Activated naive CD4-positive, alpha-beta T cell treated with anti-CD3 and anti-CD28 coated beads, Interleukin-2, amount 50 U/mL, for 72 hours (primary cell): ENCODE measurements at regions not wholly inside any gene's neighbourhood (a gene's known extent, or its start where the extent isn't known, plus 50 kb on each side); places are given as distances from the start of the nearest gene placed in this dataset.
"Not testable (repeated sequence)": the region's sequence is repeated elsewhere in the genome, so short reads cannot be mapped to it uniquely, and the experiment has no call there.

Experiments used
- ATAC-seq, 2 donors: fragments of 150-1000 bp; cut with Tn5 transposase; 2 replicates each; pipeline ENCODE4 v1.10.0; 2021; ENCODE audit warnings: mild to moderate bottlenecking in 2 of 2, moderate library complexity in 2 of 2
- DNase-seq, 2 donors: peaks; one replicate each; pipeline ENCODE4 v3.0.0; 2021 to 2022; ENCODE audit warnings: low spot score in 2 of 2
- H3K27ac Mint-ChIP-seq, 2 donors: one replicate each; pipeline ENCODE4 v1.8.0; 2022; ENCODE audit warnings: mild to moderate bottlenecking in 2 of 2, mixed read lengths in 2 of 2
- H3K36me3 Mint-ChIP-seq, 2 donors: one replicate each; pipeline ENCODE4 v1.8.0; 2022; ENCODE audit warnings: mixed read lengths in 2 of 2
- H3K9me3 Mint-ChIP-seq, 2 donors: one replicate each; pipeline ENCODE4 v1.8.0; 2022; ENCODE audit warnings: mixed read lengths in 2 of 2

DNA sequence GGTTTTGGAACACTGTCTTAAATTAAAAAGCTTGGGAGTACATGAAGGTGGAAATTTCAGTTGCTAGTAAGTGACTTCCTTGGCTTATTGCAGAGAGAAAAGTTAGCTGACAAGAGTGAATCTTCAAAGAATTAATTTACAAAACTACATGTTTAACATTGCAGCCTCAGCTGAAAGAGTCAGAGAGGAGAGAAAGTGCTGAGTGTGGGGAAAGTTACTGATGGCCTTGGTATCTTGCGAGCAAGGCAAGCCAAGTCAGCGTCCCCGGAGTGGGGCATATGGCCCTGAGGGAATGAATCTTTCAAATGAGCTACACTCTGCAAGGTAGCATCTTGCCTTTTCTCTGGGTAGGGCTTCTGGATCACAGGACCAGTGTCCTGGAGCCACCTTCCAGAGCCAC is 131.3 kb downstream of the LPIN1 start:
- Mint-ChIP-seq H3K36me3 (peaks cover 0 to 5% of the 10 kb centered on the region in 2 donors), H3K27ac (peak overlapping the region in 1 of 2 donors; percentile 20), H3K9me3 (peaks cover 0 to 4% of the 10 kb centered on the region in 2 donors)
- ATAC-seq: no peak
- no peak for DNase-seq

DNA sequence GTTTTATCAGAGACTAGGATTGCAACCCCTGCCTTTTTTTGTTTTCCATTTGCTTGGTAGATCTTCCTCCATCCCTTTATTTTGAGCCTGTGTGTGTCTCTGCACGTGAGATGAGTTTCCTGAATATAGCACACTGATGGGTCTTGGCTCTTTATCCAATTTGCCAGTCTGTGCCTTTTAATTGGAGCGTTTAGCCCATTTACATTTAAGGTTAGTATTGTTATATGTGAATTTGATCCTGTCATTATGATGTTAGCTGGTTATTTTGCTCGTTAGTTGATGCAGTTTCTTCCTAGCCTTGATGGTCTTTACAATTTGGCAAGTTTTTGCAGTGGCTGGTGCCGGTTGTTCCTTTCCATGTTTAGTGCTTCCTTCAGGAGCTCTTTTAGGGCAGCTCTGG is 138.8 kb downstream of the LPIN1 start:
- ATAC-seq, H3K27ac Mint-ChIP-seq, DNase-seq: not testable (repeated sequence)
- peaks cover 10 to 13% of the 10 kb centered on the region in 2 donors for H3K36me3 Mint-ChIP-seq
- H3K9me3 Mint-ChIP-seq: peaks cover 10 to 22% of the 10 kb centered on the region in 2 donors

DNA sequence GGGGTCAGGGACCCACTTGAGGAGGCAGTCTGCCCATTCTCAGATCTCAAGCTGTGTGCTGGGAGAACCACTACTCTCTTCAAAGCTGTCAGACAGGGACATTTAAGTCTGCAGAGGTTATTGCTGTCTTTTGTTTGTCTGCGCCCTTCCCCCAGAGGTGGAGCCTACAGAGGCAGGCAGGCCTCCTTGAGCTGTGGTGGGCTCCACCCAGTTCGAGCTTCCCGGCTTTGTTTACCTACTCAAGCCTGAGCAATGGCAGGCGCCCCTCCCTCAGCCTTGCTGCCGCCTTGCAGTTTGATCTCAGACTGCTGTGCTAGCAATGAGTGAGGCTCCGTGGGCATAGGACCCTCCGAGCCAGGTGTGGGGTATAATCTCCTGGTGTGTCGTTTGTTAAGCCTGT is 140.5 kb downstream of the LPIN1 start:
- Mint-ChIP-seq H3K9me3 (peaks cover 17 to 33% of the 10 kb centered on the region in 2 donors), H3K36me3 (peaks cover 18 to 21% of the 10 kb centered on the region in 2 donors)
- DNase-seq, H3K27ac Mint-ChIP-seq, ATAC-seq: not testable (repeated sequence)

DNA sequence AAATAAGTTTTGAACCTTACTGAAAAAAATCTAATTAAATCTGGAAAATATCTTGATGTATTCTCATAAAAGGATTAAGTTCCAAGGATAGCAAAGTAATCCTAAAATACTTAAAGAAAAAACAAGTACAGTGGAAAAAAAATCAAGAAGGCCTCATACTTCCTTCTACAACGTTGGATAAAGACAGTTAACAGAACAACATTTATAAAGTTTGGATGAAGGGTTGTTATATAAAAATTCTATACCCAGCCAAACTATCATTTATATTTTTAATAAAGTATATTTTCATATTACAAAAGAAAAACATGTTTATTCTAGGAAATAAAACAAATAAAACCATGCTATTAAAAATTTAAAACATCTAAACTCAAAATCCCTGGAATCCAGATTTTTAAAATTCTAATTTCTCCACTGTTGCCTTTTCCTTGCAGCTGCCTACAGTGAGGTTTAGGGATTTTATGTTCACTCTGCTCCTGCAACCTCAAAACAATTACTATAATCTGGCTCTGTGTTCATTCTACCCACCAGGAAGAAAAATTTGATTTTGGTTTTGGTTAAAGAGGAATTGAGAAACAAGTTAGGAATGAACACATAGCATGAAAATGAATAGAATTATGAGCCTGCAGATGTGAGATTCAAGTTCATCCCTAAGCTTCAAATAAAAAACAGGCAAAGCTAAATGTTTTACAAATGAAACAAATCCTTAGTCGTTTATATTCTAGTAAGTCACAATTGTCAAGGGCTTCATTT is 142.8 kb downstream of the LPIN1 start:
- no peak overlapping the region for H3K27ac Mint-ChIP-seq
- peaks cover 27 to 38% of the 10 kb centered on the region in 2 donors for H3K36me3 Mint-ChIP-seq
- peaks cover 28 to 55% of the 10 kb centered on the region in 2 donors for H3K9me3 Mint-ChIP-seq
- DNase-seq: no peak
- no peak for ATAC-seq

DNA sequence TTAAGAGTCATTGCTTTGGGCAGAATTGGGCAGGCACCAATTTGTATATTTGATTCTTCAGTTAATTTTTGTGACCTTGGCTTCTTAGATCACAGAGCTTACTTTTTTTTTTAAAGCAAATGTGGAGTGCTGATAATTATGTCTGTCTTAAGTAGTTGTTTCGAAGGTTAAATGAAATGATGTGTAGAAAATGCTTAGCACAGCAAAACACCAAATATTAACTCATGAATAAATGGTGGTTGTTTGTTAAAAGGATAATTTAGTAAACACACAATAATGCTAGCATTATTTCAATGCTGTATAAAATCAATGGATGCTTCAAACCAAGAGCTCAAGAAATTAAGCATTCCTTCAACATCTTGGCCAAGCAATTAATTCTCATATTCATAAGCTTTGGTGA is 143.4 kb downstream of the LPIN1 start:
- no peak for DNase-seq
- Mint-ChIP-seq H3K27ac (no peak overlapping the region), H3K36me3 (peaks cover 33 to 40% of the 10 kb centered on the region in 2 donors), H3K9me3 (peaks cover 31 to 61% of the 10 kb centered on the region in 2 donors)
- ATAC-seq: no peak

DNA sequence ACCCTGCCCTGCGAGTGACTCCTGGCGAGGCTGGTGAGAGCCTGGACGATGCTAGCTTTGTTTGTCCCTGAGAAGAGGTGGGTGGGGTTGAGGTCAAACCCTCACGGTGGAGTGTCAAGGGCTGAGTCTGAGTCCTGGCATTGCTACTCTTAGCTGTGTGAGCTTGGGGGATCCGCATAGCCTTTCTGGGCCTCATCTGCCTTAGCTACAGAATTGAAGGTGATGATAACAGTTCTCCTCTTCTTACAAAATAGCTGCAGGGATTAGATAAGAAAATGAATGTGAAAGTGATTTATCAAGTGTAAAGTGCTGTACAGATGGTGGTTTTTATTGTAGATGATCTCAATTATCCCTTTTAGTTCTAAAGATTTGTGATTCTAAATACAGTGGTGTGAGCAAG is 144.6 kb downstream of the LPIN1 start:
- Mint-ChIP-seq H3K27ac (no peak overlapping the region), H3K36me3 (peaks cover 37 to 44% of the 10 kb centered on the region in 2 donors), H3K9me3 (peaks cover 35 to 59% of the 10 kb centered on the region in 2 donors)
- ATAC-seq (no peak), DNase-seq (no peak)

DNA sequence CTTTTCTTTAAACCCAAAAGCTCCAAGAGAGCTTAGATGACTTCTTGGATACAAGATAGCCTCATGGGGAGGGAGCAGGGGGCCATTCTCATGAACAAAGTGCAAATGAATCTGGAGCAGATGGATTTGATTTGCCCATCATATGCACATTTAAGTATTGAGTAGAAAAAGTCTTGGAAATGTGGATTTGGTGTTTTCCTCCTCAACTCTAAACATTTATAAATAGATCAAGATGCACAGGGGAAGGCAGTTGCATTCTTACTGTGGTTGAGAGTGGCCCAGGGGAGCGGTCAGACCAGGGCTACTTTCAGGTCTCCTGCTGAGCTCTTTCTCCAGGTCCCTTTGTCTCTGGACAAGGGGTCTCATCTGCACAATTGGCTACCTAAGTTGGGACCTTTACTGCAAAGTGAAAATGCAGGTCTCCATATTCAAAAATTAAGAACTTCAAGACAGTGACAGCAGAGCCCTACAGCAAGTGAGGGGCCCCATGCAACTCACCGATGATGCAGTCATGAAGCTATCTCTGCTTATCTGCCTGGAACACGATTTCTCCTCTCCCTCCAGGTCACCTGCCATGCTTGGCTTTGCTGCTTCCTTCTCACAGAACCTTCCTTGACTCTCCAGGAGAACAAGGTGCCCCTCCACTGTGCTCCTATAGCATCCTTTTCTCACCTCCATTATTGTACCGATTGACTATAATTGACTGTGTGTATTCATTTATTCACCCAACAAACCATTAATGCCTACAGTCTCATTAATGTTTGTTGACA is 145.4 kb downstream of the LPIN1 start:
- H3K9me3 Mint-ChIP-seq: peaks cover 35 to 54% of the 10 kb centered on the region in 2 donors
- no peak for ATAC-seq
- DNase-seq: no peak

DNA sequence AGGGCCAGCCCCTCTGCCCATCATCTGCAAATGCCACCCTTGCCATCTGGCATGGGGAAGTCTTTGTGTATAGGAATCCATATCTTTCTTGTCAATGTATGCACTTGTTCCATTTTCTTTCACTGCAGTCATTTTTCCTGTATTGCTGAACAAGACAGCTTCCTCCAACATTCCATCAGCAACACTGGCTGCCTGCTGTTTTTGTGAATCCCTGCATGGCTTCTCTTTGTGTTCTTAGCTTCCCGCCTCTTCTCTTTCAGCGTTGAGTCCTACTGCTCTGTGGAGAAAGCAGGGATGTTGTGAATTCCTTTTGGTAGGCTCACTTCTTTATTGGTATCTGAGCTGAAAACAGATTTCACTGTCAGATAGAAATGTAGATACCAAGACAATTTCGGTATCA is 150.0 kb downstream of the LPIN1 start:
- peaks cover 19 to 31% of the 10 kb centered on the region in 2 donors for H3K36me3 Mint-ChIP-seq
- no peak overlapping the region for H3K27ac Mint-ChIP-seq
- DNase-seq (no peak), ATAC-seq (no peak)
- H3K9me3 Mint-ChIP-seq: peaks cover 23 to 33% of the 10 kb centered on the region in 2 donors

More for the DNA sequence above, 145.4 kb downstream of the LPIN1 start:
- Mint-ChIP-seq H3K36me3 (peaks cover 37 to 44% of the 10 kb centered on the region in 2 donors), H3K27ac (no peak overlapping the region)

DNA sequence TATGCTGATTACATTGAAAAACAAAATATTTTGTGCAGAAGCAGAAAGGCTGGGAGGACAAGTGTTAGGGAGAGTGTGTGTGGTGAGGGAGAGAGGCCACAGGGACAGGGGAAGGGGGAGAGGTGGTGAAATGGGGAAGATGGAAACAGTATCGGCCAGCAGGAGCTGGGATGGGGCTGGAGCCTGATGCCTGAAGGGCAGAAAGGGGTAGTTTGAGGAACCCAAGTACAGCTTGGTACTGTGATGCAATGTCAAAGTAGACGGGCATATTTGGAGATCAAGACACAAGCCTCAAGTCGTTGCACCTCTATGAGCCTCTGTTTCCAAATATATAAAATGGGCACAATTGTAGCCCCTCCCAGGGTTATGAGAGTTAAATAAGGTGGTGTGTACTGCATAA is 152.1 kb downstream of the LPIN1 start:
- Mint-ChIP-seq H3K9me3 (peaks cover 12 to 24% of the 10 kb centered on the region in 2 donors), H3K27ac (no peak overlapping the region), H3K36me3 (peaks cover 12 to 15% of the 10 kb centered on the region in 2 donors)
- DNase-seq: no peak
- no peak for ATAC-seq

DNA sequence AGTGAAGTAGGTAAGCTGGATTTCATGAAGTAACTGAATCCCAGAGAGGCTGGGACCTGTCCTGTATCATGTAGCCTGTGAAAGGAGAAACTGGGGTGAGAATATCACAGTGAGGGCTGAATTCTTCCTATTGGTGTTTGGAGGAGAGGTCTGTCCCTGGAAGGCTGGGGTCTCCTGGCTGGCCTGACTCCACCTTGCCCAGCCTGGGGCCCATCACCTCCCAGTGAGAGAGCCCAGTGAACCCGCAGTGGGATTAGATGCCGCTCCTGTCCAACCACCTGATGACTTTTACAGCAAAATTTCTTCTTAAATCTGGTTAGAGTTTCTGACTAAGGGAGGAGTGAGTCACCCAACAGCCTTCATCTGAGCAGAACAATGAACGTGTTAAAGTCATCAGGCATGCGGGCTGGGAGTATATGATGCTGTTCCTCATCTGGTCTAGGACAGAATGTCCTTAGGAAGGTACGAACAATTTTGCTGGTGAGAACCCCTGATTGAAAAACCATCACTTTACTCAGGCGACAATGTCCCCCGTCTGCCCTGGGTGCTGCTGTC is 152.9 kb downstream of the LPIN1 start:
- no peak for DNase-seq
- Mint-ChIP-seq H3K27ac (no peak overlapping the region), H3K9me3 (peaks cover 8 to 16% of the 10 kb centered on the region in 2 donors), H3K36me3 (peaks cover 9% of the 10 kb centered on the region in 2 donors)
- ATAC-seq: no peak

DNA sequence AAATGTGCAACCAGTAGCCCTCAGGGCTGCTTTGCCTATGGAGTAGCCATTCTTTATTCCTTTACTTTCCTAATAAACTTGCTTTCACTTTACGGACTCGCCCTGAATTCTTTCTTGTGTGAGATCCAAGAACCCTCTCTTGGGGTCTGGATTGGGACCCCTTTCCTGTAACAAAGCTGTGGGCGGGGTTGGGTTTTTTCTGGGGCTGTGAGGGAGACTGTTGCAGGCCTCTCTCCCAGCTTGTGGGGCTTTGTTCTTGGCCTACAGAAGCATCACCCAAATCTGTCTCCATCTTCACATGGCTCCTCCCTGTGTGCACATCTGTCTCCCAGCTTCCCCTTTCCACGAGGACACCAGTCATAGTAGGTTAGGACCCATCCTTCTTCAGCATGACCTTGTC is 154.5 kb downstream of the LPIN1 start:
- H3K27ac Mint-ChIP-seq, ATAC-seq, DNase-seq, H3K36me3 Mint-ChIP-seq, H3K9me3 Mint-ChIP-seq: not testable (repeated sequence)

DNA sequence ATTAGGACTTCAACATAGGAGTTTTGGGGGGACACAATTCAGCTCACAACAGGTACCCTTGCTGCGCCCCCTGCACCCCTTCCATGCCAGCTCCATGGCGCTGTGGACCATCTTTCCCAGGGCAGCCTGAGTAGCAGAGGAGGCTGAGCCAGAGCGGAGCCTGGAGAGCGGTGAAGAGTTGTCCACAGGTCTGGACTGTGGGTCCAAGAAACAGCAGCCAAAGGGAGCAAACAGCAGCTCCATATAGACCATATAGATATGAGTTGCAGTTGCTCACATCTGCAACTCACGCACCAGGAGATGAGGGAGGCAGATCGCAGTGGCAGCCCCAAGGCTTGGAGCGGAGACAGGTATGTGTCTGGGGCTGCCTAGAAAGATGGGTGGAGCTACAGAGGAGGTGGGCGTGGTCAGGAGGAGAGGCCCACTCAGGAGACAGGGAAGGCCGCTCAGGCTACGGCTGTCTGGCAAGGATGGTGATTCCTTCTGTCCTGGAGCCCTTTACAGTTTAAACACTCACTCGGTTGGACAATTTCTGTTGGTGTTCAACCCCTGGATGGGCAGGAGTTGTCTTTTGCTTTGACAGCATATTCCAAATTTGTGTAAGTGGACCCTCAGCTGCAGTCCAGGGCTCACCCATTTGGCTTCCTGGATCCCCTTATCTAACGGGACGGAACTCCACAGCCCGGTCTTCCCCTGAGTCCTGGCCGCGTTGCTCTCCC is 155.1 kb downstream of the LPIN1 start:
- ATAC-seq: no peak
- Mint-ChIP-seq H3K27ac (no peak overlapping the region), H3K36me3 (no peaks in the 10 kb centered on the region), H3K9me3 (peaks cover 0 to 8% of the 10 kb centered on the region in 2 donors)
- DNase-seq: no peak

DNA sequence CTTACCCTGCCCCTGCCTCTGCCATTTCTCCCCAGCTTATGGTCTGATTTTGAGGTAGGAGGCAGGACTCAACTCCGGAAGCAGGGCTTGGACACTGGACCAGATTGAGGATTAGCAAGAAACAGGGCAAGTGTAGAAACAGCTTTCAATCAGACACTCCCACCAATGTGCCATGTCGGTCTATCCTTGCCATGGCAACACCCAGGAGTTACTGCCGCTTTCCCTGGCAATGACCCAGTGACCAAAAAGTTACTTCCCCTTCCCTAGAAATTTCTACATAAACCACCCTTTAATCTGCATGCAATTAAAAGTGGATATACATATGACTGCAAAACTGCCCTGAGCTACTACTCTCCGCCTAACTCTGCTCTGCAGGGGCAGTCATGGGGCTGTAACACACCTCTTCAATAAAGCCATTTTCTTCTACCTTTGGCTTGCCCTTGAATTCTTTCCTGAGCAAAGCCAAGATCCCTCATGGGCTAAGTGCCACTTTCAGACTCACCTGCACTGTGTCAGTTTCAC is 156.7 kb downstream of the LPIN1 start:
- Mint-ChIP-seq H3K9me3 (peaks cover 0 to 8% of the 10 kb centered on the region in 2 donors), H3K36me3 (no peaks in the 10 kb centered on the region), H3K27ac (no peak overlapping the region)
- DNase-seq (no peak), ATAC-seq (no peak)

DNA sequence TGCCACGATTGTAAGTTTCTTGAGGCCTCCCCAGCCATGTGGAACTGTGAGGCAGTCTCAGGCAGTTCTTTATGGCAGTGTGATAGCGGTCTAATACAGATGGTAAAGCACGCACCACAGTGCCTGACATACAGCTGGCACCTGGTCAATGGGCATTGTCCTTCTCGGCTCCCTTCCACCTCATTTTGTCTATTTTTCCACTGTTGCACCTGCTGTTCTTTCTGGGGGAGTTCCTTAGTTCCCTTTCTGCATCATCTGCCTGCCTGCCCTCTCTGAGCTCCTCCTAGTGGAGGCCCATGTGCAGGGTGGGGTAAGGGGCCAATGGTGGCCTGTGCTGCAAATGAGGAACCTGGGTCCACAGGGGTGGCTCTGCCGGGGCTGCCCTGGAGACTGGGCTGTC is 157.6 kb downstream of the LPIN1 start:
- H3K27ac Mint-ChIP-seq: no peak overlapping the region
- ATAC-seq (no peak), DNase-seq (no peak)
- peaks cover 0 to 8% of the 10 kb centered on the region in 2 donors for H3K9me3 Mint-ChIP-seq
- no peaks in the 10 kb centered on the region for H3K36me3 Mint-ChIP-seq

DNA sequence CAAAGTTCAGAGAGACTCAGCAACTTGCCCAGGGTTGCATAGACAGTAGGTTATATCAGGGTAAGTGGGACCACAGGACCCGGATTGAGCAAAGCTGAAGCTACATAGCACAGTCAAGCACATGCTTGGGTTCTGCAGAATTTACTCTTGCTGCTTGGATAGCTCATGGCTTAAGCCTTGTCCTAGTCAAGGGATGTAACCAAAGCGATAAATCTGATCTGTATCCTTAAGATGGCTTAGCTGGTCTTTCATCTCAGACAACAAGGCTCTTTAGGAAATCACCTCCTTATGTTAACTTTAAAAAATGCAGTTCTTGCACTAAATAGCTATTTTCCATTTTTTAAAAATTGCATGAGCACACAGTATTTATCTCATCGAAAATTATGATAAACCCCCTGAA is 158.5 kb downstream of the LPIN1 start:
- Mint-ChIP-seq H3K27ac (no peak overlapping the region), H3K36me3 (no peaks in the 10 kb centered on the region), H3K9me3 (peaks cover 0 to 8% of the 10 kb centered on the region in 2 donors)
- DNase-seq (no peak), ATAC-seq (no peak)

DNA sequence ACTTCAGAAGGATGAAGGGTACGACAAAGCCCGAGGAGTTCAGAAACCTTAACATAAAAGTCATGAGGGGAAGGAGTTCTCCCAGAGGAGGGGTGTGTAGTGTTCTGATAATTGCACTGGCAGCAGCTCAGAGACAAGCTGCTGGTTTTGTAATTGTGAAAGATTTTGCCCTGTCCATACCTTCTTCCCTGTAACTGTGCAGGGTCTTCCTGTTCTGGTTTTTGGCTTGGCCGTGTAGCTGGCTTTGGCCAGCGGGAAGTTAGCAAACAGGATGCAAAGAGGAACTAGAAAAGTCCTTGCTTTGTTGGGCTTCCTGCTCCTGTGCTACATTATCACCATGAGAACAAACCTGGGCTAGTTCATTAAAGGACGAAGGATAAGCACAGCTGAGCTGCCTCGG is 160.8 kb downstream of the LPIN1 start:
- no peak for DNase-seq
- Mint-ChIP-seq H3K36me3 (no peaks in the 10 kb centered on the region), H3K27ac (no peak overlapping the region), H3K9me3 (peaks cover 0 to 4% of the 10 kb centered on the region in 2 donors)
- no peak for ATAC-seq
